GM06990 (cell line): ENCODE measurements at regions not wholly inside any gene's neighbourhood (a gene's known extent, or its start where the extent isn't known, plus 50 kb on each side); places are given as distances from the start of the nearest gene placed in this dataset.

ENCODE experiments used
- DNase-seq: peaks from one replicate; pipeline ENCODE4 v3.0.0-alpha.2; 2011; ENCODE audit not compliant: insufficient read length; ENCODE audit errors: extremely low read depth
- H3K27me3 ChIP-seq: replicated peaks from 2 replicates; pipeline ENCODE4 v1.6.0; 2011; ENCODE audit warnings: low read length; ENCODE audit not compliant: control insufficient read depth, insufficient read depth
- H3K36me3 ChIP-seq: 2 replicates; pipeline ENCODE4 v1.5.1; 2011; ENCODE audit warnings: low read length; ENCODE audit not compliant: control insufficient read depth, insufficient read depth
- H3K4me3 ChIP-seq: replicated peaks from 2 replicates; pipeline ENCODE4 v1.5.1; 2011; ENCODE audit warnings: low read depth, mild to moderate bottlenecking, control low read depth, low read length
- CTCF ChIP-seq: IDR thresholded peaks from 2 replicates; pipeline ENCODE4 v1.5.1; 2011; ENCODE audit warnings: low read length, control low read depth, mild to moderate bottlenecking, inconsistent platforms; ENCODE audit not compliant: insufficient read depth, poor library complexity, severe bottlenecking

DNA sequence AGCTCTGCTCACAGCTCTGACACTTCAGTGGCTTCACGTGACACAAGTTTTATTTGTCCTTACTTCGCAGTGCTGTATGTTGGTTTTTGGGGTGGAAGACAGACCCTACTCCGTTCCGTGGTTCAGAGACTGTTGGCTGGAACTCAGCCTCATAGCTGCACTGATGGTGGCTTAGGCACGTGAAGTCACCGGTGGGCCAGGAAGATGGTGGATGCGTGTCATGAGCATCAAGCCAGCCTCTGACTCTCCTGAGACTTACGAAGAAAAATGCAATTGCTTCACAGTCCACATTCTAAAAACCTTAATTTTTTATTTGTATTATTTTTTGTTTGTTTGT, 161.4 kb upstream of the SOX1 start:
- Histone ChIP-seq H3K27me3 (no peaks in the 10 kb centered on the region), H3K36me3 (no peaks in the 10 kb centered on the region), H3K4me3 (no peak overlapping the region)
- no peak for TF ChIP-seq CTCF
- no peak for DNase-seq

DNA sequence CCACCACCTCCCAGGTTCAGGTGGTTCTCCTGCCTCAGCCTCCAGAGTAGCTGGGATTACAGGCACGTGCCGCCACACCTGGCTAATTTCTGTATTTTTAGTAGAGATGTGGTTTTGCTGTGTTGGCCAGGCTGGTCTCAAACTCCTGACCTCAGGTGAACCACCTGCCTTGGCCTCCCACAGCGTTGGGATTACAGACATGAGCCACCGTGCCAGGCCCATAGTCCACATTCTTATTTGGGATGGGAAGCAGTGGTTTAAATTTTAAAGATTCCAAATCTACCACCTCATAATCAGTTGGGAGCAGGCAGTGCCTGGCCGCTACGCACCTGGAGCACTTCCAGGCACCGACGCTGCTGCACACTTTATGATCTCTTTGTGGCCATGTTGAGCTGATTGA, 160.6 kb upstream of the SOX1 start:
- Histone ChIP-seq H3K4me3 (no peak overlapping the region), H3K27me3 (no peaks in the 10 kb centered on the region), H3K36me3 (no peaks in the 10 kb centered on the region)
- no peak for DNase-seq
- TF ChIP-seq CTCF: no peak

DNA sequence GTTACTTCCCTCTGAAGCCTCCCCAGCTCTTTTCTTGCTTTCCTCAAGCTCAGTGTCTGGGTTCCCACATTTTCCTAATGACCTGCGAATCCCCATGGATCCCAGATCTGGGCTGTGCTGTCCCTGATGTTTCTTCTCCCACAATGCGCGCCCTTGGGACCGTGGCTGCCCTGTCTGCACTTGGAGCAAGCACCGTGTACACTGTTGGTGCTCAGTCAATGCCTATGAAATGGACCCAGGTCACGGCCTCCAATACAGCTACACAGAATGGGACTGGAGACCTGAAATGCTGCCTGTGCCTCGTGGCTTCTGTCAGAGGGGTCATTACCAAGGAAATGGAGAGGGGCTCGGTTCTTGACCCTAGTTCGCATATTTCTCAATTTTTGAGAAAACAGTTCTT, 160.1 kb upstream of the SOX1 start:
- Histone ChIP-seq H3K4me3 (no peak overlapping the region), H3K36me3 (no peaks in the 10 kb centered on the region), H3K27me3 (no peaks in the 10 kb centered on the region)
- no peak for DNase-seq
- no peak for TF ChIP-seq CTCF

- Histone ChIP-seq H3K27me3 (no peaks in the 10 kb centered on the region), H3K4me3 (no peak overlapping the region), H3K36me3 (no peaks in the 10 kb centered on the region)
- DNase-seq: no peak
- TF ChIP-seq CTCF: no peak
Measured at GRCh38 chr13:111907341-111907880, 159.5 kb upstream of the SOX1 start.

GRCh38 chr13:111908361-111908760, 158.6 kb upstream of the SOX1 start:
- TF ChIP-seq CTCF: no peak
- H3K27me3 ChIP-seq: no peaks in the 10 kb centered on the region
- H3K36me3 ChIP-seq: no peaks in the 10 kb centered on the region
- H3K4me3 ChIP-seq: no peak overlapping the region
- no peak for DNase-seq

GRCh38 chr13:111908981-111909380, 158.0 kb upstream of the SOX1 start:
- no peaks in the 10 kb centered on the region for H3K36me3 ChIP-seq
- no peaks in the 10 kb centered on the region for H3K27me3 ChIP-seq
- TF ChIP-seq CTCF: no peak
- no peak for DNase-seq
- H3K4me3 ChIP-seq: no peak overlapping the region
